Mesendoderm (in vitro differentiated cells): ENCODE measurements at regions not wholly inside any gene's neighbourhood (a gene's known extent, or its start where the extent isn't known, plus 50 kb on each side); places are given as distances from the start of the nearest gene placed in this dataset.

Experiments used
- DNase-seq: peaks from one replicate; pipeline ENCODE4 v3.0.0; 2013
- H2AK5ac ChIP-seq: 2 replicates; pipeline ENCODE4 v1.6.1; 2013; ENCODE audit warnings: low read length, inconsistent platforms
- H2BK120ac ChIP-seq: 2 replicates; pipeline ENCODE4 v1.6.1; 2013; ENCODE audit warnings: low read depth, mild to moderate bottlenecking, low read length, moderate library complexity, mixed read lengths
- H2BK15ac ChIP-seq: replicated peaks from 2 replicates; pipeline ENCODE4 v1.6.1; 2013; ENCODE audit warnings: low read depth, mild to moderate bottlenecking, moderate library complexity
- H2BK5ac ChIP-seq: 2 replicates; pipeline ENCODE4 v1.6.1; 2013; ENCODE audit warnings: low read length, inconsistent platforms
- H3K18ac ChIP-seq: 2 replicates; pipeline ENCODE4 v1.6.1; 2013; ENCODE audit warnings: mild to moderate bottlenecking, low read length, mixed read lengths
- H3K23ac ChIP-seq: one replicate; pipeline ENCODE4 v1.6.1; 2013; ENCODE audit warnings: low read length
- H3K27ac ChIP-seq: 2 replicates; pipeline ENCODE4 v1.5.1; 2013; ENCODE audit warnings: low read depth, mild to moderate bottlenecking, inconsistent platforms, low read length, moderate library complexity
- H3K27me3 ChIP-seq: 2 replicates; pipeline ENCODE4 v1.6.1; 2013; ENCODE audit warnings: low read length, control low read depth, mild to moderate bottlenecking, inconsistent platforms; ENCODE audit not compliant: insufficient read depth, poor library complexity
- H3K36me3 ChIP-seq: 2 replicates; pipeline ENCODE4 v1.6.1; 2013; ENCODE audit warnings: low read length, inconsistent platforms; ENCODE audit not compliant: control insufficient read depth, insufficient read depth
- H3K4ac ChIP-seq: one replicate; pipeline ENCODE4 v1.6.1; 2013; ENCODE audit warnings: low read depth, mild to moderate bottlenecking, low read length, moderate library complexity
- H3K4me1 ChIP-seq: 2 replicates; pipeline ENCODE4 v1.6.1; 2013; ENCODE audit warnings: low read depth, low read length, inconsistent platforms; ENCODE audit not compliant: control insufficient read depth
- H3K4me2 ChIP-seq: 2 replicates; pipeline ENCODE4 v1.6.1; 2013; ENCODE audit warnings: low read length
- H3K4me3 ChIP-seq: 2 replicates; pipeline ENCODE4 v1.5.1; 2013; ENCODE audit warnings: mild to moderate bottlenecking, low read length
- H3K56ac ChIP-seq: one replicate; pipeline ENCODE4 v1.6.1; 2013; ENCODE audit warnings: low read length
- H3K79me1 ChIP-seq: 2 replicates; pipeline ENCODE4 v1.6.1; 2013; ENCODE audit warnings: low read length, inconsistent platforms
- H3K79me2 ChIP-seq: 2 replicates; pipeline ENCODE4 v1.6.1; 2013; ENCODE audit warnings: mild to moderate bottlenecking, low read length; ENCODE audit not compliant: control insufficient read depth, insufficient read depth
- H3K9ac ChIP-seq: 2 replicates; pipeline ENCODE4 v1.6.1; 2013; ENCODE audit warnings: low read length, inconsistent platforms
- H4K5ac ChIP-seq: one replicate; pipeline ENCODE4 v1.6.1; 2013; ENCODE audit warnings: low read length
- H4K8ac ChIP-seq: one replicate; pipeline ENCODE4 v1.6.1; 2013; ENCODE audit warnings: low read depth, mild to moderate bottlenecking, control low read depth, low read length, moderate library complexity
- WGBS: extraction: QIAGEN DNeasy Blood & Tissue Kit; methylation state at CpG from one replicate; pipeline ENCODE4 v1.1.7; 2013; ENCODE audit warnings: low lambda C conversion rate, missing lambda C conversion rate; ENCODE audit not compliant: insufficient coverage; ENCODE audit errors: extremely low coverage; 5-methylcytosine and 5-hydroxymethylcytosine counted together

DNA sequence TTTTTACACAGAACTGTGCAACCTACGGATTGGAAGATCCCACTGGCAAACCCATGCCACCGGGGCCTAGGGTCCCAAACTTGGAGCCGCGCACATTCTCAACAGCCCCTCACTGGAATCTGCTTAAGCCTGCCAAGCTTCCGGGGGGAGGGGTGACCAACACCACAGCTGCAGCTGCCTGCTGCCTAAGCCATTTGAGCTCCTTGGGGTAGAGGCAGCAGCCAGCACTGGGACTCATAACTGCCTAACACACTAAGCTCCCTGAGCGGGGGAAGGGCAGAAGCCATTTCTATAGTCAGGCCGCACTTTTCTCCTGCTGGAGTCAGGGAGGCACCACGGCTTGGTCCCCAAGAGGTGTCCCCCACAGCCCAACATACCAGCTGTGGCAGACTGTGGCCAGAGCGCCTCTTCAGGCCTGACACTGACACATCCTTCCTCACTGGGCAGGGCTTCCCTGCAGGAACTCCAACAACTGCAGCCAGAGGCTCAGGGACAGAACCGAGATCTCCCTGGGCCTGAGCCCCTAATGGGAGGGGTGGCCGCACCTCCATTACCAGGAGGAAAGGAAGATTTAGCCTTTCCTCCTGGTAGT, 270.3 kb upstream of the ECI2 start:
- Histone ChIP-seq H4K8ac (no peak overlapping the region), H3K4me2 (no peak overlapping the region), H2BK5ac (no peak overlapping the region), H3K27me3 (no peaks in the 10 kb centered on the region), H3K79me1 (no peaks in the 10 kb centered on the region), H3K4me1 (no peaks in the 10 kb centered on the region), H3K4ac (no peak overlapping the region), H2BK120ac (no peak overlapping the region), H3K36me3 (no peaks in the 10 kb centered on the region), H3K9ac (no peak overlapping the region), H4K5ac (no peak overlapping the region), H3K18ac (no peak overlapping the region), H3K4me3 (no peak overlapping the region), H3K23ac (no peak overlapping the region), H3K79me2 (no peaks in the 10 kb centered on the region), H3K27ac (no peak overlapping the region), H2AK5ac (no peak overlapping the region), H3K56ac (no peak overlapping the region), H2BK15ac (no peak overlapping the region)
- peak; percentile 11 for DNase-seq
- no CpG with 5 or more reads among the region's 11 CpGs for WGBS

DNA sequence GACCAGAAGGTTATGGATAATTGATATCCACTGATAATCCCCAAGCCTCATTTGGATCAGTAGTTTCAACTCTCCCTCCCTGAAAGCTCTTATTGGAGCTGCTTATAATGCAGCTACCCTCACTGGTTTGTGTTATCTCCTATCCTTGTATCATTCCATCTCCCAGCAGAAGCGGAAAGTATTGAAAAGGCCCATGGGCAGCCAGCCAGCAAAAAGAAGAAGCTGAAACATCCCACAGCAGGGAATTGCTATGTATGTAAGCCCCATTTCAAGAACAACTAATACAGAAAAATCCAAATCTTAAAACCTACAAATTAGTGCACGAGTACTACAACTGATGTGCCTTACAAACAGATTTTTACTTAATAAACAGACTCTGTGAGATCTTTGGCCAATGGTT, 269.0 kb upstream of the ECI2 start:
- H4K8ac ChIP-seq = no peak overlapping the region
- no peaks in the 10 kb centered on the region for H3K4me1 ChIP-seq
- no peak overlapping the region for H3K4me2 ChIP-seq
- no peak overlapping the region for H2BK15ac ChIP-seq
- H3K18ac ChIP-seq = no peak overlapping the region
- WGBS = no CpG with 5 or more reads among the region's 2 CpGs
- no peak overlapping the region for H4K5ac ChIP-seq
- no peak overlapping the region for H3K23ac ChIP-seq
- no peak for DNase-seq
- H3K27me3 ChIP-seq = no peaks in the 10 kb centered on the region
- H2BK5ac ChIP-seq = no peak overlapping the region
- no peak overlapping the region for H3K27ac ChIP-seq
- no peak overlapping the region for H3K56ac ChIP-seq
- H2BK120ac ChIP-seq = no peak overlapping the region
- H3K4ac ChIP-seq = no peak overlapping the region
- H3K79me1 ChIP-seq = no peaks in the 10 kb centered on the region
- no peak overlapping the region for H3K9ac ChIP-seq
- H3K4me3 ChIP-seq = no peak overlapping the region
- H2AK5ac ChIP-seq = no peak overlapping the region
- no peaks in the 10 kb centered on the region for H3K79me2 ChIP-seq
- no peaks in the 10 kb centered on the region for H3K36me3 ChIP-seq

DNA sequence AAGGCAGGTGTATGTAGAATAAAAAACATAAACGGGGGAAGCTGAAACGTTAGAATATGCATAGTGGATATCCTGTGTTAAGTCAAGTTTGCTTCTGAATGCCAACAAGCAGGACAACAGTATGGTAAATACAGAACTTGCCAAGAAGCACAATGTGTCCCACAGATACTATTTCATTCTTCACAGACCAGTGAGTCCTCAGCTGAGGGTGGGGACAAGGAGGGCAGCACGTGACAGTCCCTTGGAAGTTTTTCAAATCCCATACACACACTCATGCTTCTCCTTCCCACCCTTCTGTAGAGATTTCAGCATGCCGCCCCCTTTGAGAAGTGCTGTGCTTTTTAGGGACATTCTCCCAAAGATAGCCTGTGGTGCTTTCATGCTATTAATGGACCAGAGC, 268.5 kb upstream of the ECI2 start:
- Histone ChIP-seq H2BK5ac (no peak overlapping the region), H3K18ac (no peak overlapping the region), H3K23ac (no peak overlapping the region), H3K4me1 (no peaks in the 10 kb centered on the region), H4K5ac (no peak overlapping the region), H3K4ac (no peak overlapping the region), H3K4me3 (no peak overlapping the region), H3K4me2 (no peak overlapping the region), H3K79me1 (no peaks in the 10 kb centered on the region), H3K27me3 (no peaks in the 10 kb centered on the region), H3K36me3 (no peaks in the 10 kb centered on the region), H2BK15ac (no peak overlapping the region), H3K79me2 (no peaks in the 10 kb centered on the region), H2AK5ac (no peak overlapping the region), H3K9ac (no peak overlapping the region), H4K8ac (no peak overlapping the region), H3K56ac (no peak overlapping the region), H3K27ac (no peak overlapping the region), H2BK120ac (no peak overlapping the region)
- DNase-seq = no peak
- no CpG with 5 or more reads among the region's 4 CpGs for WGBS

DNA sequence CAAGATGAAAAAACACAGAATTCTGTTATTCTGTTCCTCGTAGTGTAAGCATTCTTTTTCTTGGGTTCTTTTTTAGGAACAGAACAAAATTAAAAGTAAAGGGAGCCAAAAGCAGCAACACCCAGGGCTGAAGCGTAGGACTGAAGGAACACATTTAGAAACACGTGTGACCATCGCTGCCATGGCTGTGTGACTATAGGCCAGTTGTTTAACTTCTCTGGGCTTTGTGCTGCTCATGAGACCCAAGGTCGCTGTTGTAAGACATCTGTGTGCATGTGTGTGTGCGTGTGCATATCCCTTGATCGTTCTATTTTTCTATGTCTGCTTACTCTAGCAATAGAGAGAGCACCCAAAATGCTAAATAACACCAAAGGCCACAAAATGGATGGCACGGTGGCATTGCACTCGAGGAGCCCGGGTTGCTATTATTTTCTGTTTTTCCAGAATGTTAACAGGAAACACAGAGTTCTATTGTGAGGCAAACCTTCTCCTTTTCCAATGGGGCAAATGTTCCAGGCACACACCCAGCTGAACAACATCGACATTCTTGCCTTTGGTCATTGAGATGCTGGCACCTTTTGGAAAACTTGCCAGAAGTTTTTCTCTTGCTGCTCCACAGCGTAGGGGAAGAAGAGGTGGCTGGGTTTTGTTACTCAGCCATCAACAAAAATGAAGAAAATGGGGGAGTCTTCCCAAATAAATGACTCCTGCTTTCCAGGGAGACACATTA, 267.8 kb upstream of the ECI2 start:
- Histone ChIP-seq H4K8ac (no peak overlapping the region), H3K4me1 (no peaks in the 10 kb centered on the region), H3K18ac (no peak overlapping the region), H3K56ac (no peak overlapping the region), H3K4me3 (no peak overlapping the region), H2BK15ac (no peak overlapping the region), H3K23ac (no peak overlapping the region), H2AK5ac (no peak overlapping the region), H3K79me1 (no peaks in the 10 kb centered on the region), H3K4me2 (no peak overlapping the region), H3K36me3 (no peaks in the 10 kb centered on the region), H3K4ac (no peak overlapping the region), H2BK120ac (no peak overlapping the region), H4K5ac (no peak overlapping the region), H3K27me3 (no peaks in the 10 kb centered on the region), H3K79me2 (no peaks in the 10 kb centered on the region), H3K9ac (no peak overlapping the region), H3K27ac (no peak overlapping the region), H2BK5ac (no peak overlapping the region)
- no CpG with 5 or more reads among the region's 12 CpGs for WGBS
- no peak for DNase-seq

DNA sequence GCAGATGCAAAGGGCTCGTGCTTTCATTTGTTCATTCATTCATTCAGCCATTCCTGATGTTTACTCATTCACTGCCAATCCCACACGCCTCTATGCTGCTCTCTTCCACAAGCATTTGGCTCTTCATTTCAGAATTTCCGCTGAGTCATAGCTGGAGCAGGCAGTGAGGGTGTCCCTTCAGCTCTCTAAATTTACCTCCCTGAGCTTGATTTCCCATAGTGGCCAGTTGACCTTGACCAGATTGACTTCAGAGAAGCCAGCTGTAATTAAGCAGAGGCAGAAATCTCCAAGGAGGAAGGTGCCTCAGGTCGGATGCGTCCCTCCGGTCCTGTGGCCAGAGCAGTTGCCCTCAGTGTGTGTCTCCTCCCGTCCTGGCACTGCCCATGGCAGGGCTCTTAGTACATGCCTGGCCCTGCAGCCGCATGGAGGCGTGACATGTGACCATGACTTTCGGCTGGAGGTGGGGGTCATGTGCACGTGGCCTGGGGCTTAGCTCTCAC, 267.2 kb upstream of the ECI2 start:
- H3K4ac ChIP-seq = no peak overlapping the region
- no peaks in the 10 kb centered on the region for H3K79me2 ChIP-seq
- H2BK15ac ChIP-seq = no peak overlapping the region
- no peak overlapping the region for H3K56ac ChIP-seq
- H3K4me2 ChIP-seq = no peak overlapping the region
- no peak overlapping the region for H4K8ac ChIP-seq
- H3K27ac ChIP-seq = no peak overlapping the region
- no peak overlapping the region for H4K5ac ChIP-seq
- no peak overlapping the region for H3K18ac ChIP-seq
- H3K27me3 ChIP-seq = no peaks in the 10 kb centered on the region
- no CpG with 5 or more reads among the region's 11 CpGs for WGBS
- H3K23ac ChIP-seq = no peak overlapping the region
- no peak overlapping the region for H3K9ac ChIP-seq
- no peak overlapping the region for H3K4me3 ChIP-seq
- H2AK5ac ChIP-seq = no peak overlapping the region
- no peaks in the 10 kb centered on the region for H3K36me3 ChIP-seq
- no peak overlapping the region for H2BK120ac ChIP-seq
- no peaks in the 10 kb centered on the region for H3K79me1 ChIP-seq
- H3K4me1 ChIP-seq = no peaks in the 10 kb centered on the region
- H2BK5ac ChIP-seq = no peak overlapping the region
- peak; percentile 55 for DNase-seq
